HG03469 (cell line): ENCODE measurements at regions not wholly inside any gene's neighbourhood (a gene's known extent, or its start where the extent isn't known, plus 50 kb on each side); places are given as distances from the start of the nearest gene placed in this dataset.

ENCODE experiments used
- ATAC-seq: cut with Tn5 transposase; IDR thresholded peaks from one replicate; pipeline ENCODE4 v1.9.1; 2021; ENCODE audit warnings: mild to moderate bottlenecking, moderate library complexity, moderate number of reproducible peaks; ENCODE audit not compliant: unreplicated experiment

DNA sequence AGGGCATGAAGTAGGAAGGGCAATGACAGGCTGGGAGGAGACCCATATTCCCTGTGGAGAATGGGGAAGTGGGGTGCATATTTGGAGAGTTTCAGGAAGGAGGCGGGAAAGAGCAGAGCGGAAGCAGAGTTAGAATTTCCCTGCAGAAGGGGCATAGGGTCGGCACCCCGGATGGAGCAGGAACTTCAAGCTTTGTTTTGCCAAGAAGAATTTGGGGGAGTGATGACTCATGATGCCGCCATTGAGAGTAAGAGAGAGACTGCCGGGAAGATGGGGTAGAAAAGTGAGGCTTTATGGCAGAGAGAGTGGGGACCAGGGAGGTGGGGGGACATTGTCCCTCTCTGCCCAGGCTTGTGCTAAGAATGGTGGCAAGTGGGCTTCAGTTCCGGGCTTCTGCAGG is 50.3 kb upstream of the EPB41L1 start:
- ATAC-seq: no peak
